ENCODE measurements at regions not wholly inside any gene's neighbourhood (a gene's known extent, or its start where the extent isn't known, plus 50 kb on each side); places are given as distances from the start of the nearest gene placed in this dataset.
A peak's percentile ranks its signal among the peaks of the same experiment; 100 is the strongest.

GRCh38 chr9:100662122-100662521 lies 84.2 kb downstream of the CAVIN4 start:
- no peak for DNase-seq (ENCODE audit: low read depth)
- TF ChIP-seq CTCF (IDR thresholded peaks at IDR 0.05; ENCODE audit: low read depth, low read length, missing control alignments) = no peak
- in situ Hi-C loops (cut with HindIII; ENCODE audit: low sequenced_read_pairs) = no loop called here

GRCh38 chr9:100667448-100667847 lies 89.6 kb downstream of the CAVIN4 start:
- H3K4me3 ChIP-seq (ENCODE audit: low read depth, low read length) = no peak overlapping the region
- no peak for DNase-seq (ENCODE audit: low read depth)
- in situ Hi-C loops (cut with HindIII; ENCODE audit: low sequenced_read_pairs) = no loop called here

More at GRCh38 chr9:100662122-100662521, 84.2 kb downstream of the CAVIN4 start:
- H3K4me3 ChIP-seq (ENCODE audit: low read depth, low read length) = no peak overlapping the region

DNA sequence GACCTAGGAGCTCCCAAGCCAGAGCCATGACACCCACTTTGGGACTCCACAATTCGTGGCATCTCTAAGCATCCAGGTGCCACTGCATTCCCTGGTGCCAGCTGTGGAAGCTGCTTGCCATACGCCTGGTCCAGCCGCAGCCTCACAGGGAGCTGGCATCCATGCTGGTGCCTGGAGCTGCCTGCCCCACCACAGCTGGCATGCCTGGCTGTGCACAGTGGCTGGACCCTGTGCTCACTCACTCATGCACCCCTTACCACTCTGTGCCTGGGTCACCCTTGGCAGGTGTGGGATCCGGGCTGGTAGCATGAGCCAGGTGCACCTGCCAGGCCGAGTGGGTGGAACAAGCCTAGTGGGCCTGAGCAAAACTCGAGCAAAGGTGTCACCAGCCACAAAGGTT lies 90.1 kb downstream of the CAVIN4 start:
- no peak for DNase-seq (ENCODE audit: low read depth)
- TF ChIP-seq CTCF (IDR thresholded peaks at IDR 0.05; ENCODE audit: low read depth, low read length, missing control alignments) = no peak
- no peak overlapping the region for H3K4me3 ChIP-seq (ENCODE audit: low read depth, low read length)
- in situ Hi-C loops (cut with HindIII; ENCODE audit: low sequenced_read_pairs) = no loop called here

More at GRCh38 chr9:100667448-100667847, 89.6 kb downstream of the CAVIN4 start:
- TF ChIP-seq CTCF (IDR thresholded peaks at IDR 0.05; ENCODE audit: low read depth, low read length, missing control alignments) = no peak

GRCh38 chr9:100669968-100670367 lies 92.1 kb downstream of the CAVIN4 start:
- no peak for DNase-seq (ENCODE audit: low read depth)
- no peak for TF ChIP-seq CTCF (IDR thresholded peaks at IDR 0.05; ENCODE audit: low read depth, low read length, missing control alignments)
- in situ Hi-C loops (cut with HindIII; ENCODE audit: low sequenced_read_pairs) = no loop called here
- no peak overlapping the region for H3K4me3 ChIP-seq (ENCODE audit: low read depth, low read length)

GRCh38 chr9:100670719-100671118 lies 92.8 kb downstream of the CAVIN4 start:
- TF ChIP-seq CTCF (IDR thresholded peaks at IDR 0.05; ENCODE audit: low read depth, low read length, missing control alignments) = no peak
- no peak overlapping the region for H3K4me3 ChIP-seq (ENCODE audit: low read depth, low read length)
- in situ Hi-C loops (cut with HindIII; ENCODE audit: low sequenced_read_pairs) = no loop called here
- DNase-seq (ENCODE audit: low read depth) = peak; percentile 3

DNA sequence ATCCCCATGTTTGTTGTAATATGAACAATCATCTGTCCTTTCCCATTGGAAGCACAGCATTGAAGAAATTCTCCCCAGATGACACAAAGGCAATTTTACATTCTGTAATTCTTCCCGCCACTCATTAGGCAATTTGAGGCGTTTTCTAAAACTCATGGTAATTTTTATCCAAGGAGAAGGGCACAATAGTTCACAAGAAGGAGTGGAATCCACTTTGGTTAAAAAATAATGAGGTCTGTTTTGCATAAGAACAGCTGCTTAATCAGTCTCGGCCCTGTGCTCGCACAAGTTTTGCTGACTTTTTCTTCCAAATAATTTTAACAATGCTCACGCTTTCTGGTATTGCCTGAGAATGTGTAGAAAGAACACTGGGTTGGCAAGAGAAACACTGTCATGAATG lies 94.0 kb downstream of the CAVIN4 start:
- no peak overlapping the region for H3K4me3 ChIP-seq (ENCODE audit: low read depth, low read length)
- in situ Hi-C loops (cut with HindIII; ENCODE audit: low sequenced_read_pairs) = no loop called here
- DNase-seq (ENCODE audit: low read depth) = no peak
- TF ChIP-seq CTCF (IDR thresholded peaks at IDR 0.05; ENCODE audit: low read depth, low read length, missing control alignments) = no peak

DNA sequence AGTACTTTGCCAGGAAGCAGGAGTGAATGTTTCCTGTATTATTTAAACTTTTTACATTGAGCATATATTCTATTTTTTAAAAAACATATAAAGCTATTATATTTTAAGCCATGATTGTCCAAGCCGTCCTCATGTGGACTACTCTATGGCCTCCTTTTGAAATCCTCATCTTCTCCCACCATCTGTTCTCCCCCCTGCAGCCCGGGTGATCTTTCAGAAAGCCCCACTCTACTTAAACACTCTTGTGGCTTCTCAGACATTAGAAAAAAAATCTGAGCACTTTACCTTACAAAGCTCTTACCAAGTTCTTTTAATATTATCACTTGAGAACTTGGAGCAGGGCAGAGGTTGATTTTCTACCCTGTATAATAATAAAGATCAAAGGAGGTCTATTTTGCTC lies 95.4 kb downstream of the CAVIN4 start:
- in situ Hi-C loops (cut with HindIII; ENCODE audit: low sequenced_read_pairs) = no loop called here
- no peak overlapping the region for H3K4me3 ChIP-seq (ENCODE audit: low read depth, low read length)
- no peak for DNase-seq (ENCODE audit: low read depth)
- no peak for TF ChIP-seq CTCF (IDR thresholded peaks at IDR 0.05; ENCODE audit: low read depth, low read length, missing control alignments)

Data from astrocyte of the cerebellum (primary cell).